Small intestine (tissue), 7 donors: ENCODE measurements at regions not wholly inside any gene's neighbourhood (a gene's known extent, or its start where the extent isn't known, plus 50 kb on each side); places are given as distances from the start of the nearest gene placed in this dataset.

ENCODE experiments used
- DNase-seq, 2 donors: peaks; one replicate each; pipeline versions ENCODE4 v3.0.0 to v3.0.0-alpha.2; 2013
- FAIRE-seq: peaks from 2 replicates; lab custom pipeline; 2012; peaks lifted over from hg19 to GRCh38; lab: Jason Lieb, UNC
- H3K27ac ChIP-seq, 3 donors: one replicate each; pipeline ENCODE4 v1.5.1; 2013; ENCODE audit warnings: low read length in 2 of 3, mild to moderate bottlenecking in 2 of 3, control low read depth in 1 of 3, inconsistent platforms in 1 of 3, low read depth in 1 of 3, moderate library complexity in 1 of 3
- H3K27me3 ChIP-seq, 3 donors: one replicate each; pipeline ENCODE4 v1.6.1; 2013; ENCODE audit warnings: low read length in 3 of 3, inconsistent platforms in 1 of 3; ENCODE audit not compliant: control insufficient read depth in 3 of 3, insufficient read depth in 3 of 3
- H3K36me3 ChIP-seq, 3 donors: one replicate each; pipeline ENCODE4 v1.6.1; 2013; ENCODE audit warnings: low read length in 3 of 3, inconsistent platforms in 1 of 3, low read depth in 1 of 3, mild to moderate bottlenecking in 1 of 3, moderate library complexity in 1 of 3; ENCODE audit not compliant: control insufficient read depth in 3 of 3, insufficient read depth in 2 of 3
- H3K4me1 ChIP-seq, 3 donors: one replicate each; pipeline ENCODE4 v1.6.1; 2013; ENCODE audit warnings: low read length in 2 of 3, inconsistent platforms in 1 of 3, low read depth in 1 of 3, mild to moderate bottlenecking in 1 of 3, moderate library complexity in 1 of 3; ENCODE audit not compliant: control insufficient read depth in 3 of 3, insufficient read depth in 2 of 3
- H3K4me3 ChIP-seq, 3 donors: one replicate each; pipeline ENCODE4 v1.5.1; 2013; ENCODE audit warnings: low read length in 3 of 3, control low read depth in 1 of 3, inconsistent platforms in 1 of 3, low read depth in 1 of 3, mild to moderate bottlenecking in 1 of 3, moderate library complexity in 1 of 3
- H3K9me3 ChIP-seq, 2 donors: one replicate each; pipeline ENCODE4 v1.6.1; 2013; ENCODE audit warnings: low read depth in 1 of 2, low read length in 1 of 2; ENCODE audit not compliant: control insufficient read depth in 2 of 2, insufficient read depth in 1 of 2
- WGBS, 3 donors: extraction: QIAGEN DNeasy Blood & Tissue Kit; methylation state at CpG; one replicate each; pipeline ENCODE4 v1.1.7; 2013; 5-methylcytosine and 5-hydroxymethylcytosine counted together
- donor health status: healthy with polysubstance abuse.
- donor health status: control.
- donor health status: control.
- donor health status: Bipolar disorder and iron deficiency.
- donor health status: healthy.

GRCh38 chr7:57343901-57344622 lies 105.9 kb upstream of the ZNF716 start:
- H3K27ac ChIP-seq, result no peak overlapping the region
- 69 to 74% (median 72%) methylated on average over 15 of the region's 15 CpGs for WGBS, 3 donors

GRCh38 chr7:57344957-57345356 lies 105.0 kb upstream of the ZNF716 start:
- Histone ChIP-seq H3K27ac (no peak overlapping the region), H3K4me3 (no peak overlapping the region), H3K9me3 (peaks cover 3 to 67% of the 10 kb centered on the region in 2 donors), H3K4me1 (no peaks in the 10 kb centered on the region), H3K27me3 (no peaks in the 10 kb centered on the region), H3K36me3 (no peaks in the 10 kb centered on the region)
- 76 to 81% (median 76%) methylated on average over 4 of the region's 4 CpGs for WGBS, 3 donors
- no peak for FAIRE-seq
- DNase-seq, result no peak

More at GRCh38 chr7:57343901-57344622, 105.9 kb upstream of the ZNF716 start:
- no peaks in the 10 kb centered on the region for H3K27me3 ChIP-seq
- no peak for DNase-seq
- FAIRE-seq, result no peak
- no peaks in the 10 kb centered on the region for H3K36me3 ChIP-seq
- H3K9me3 ChIP-seq, result peaks cover 3 to 65% of the 10 kb centered on the region in 2 donors
- H3K4me1 ChIP-seq, result no peaks in the 10 kb centered on the region
- no peak overlapping the region for H3K4me3 ChIP-seq

GRCh38 chr7:57348646-57349269 lies 101.2 kb upstream of the ZNF716 start:
- Histone ChIP-seq H3K27ac (no peak overlapping the region), H3K4me3 (no peak overlapping the region), H3K9me3 (peaks cover 3 to 73% of the 10 kb centered on the region in 2 donors), H3K27me3 (no peaks in the 10 kb centered on the region), H3K36me3 (no peaks in the 10 kb centered on the region), H3K4me1 (no peaks in the 10 kb centered on the region)
- FAIRE-seq (no peak), DNase-seq (no peak)
- 68 to 71% (median 69%) methylated on average over 7 of the region's 7 CpGs for WGBS, 3 donors

- Histone ChIP-seq H3K36me3 (no peaks in the 10 kb centered on the region), H3K4me3 (no peak overlapping the region), H3K4me1 (no peaks in the 10 kb centered on the region), H3K9me3 (peaks cover 1 to 54% of the 10 kb centered on the region in 2 donors), H3K27me3 (no peaks in the 10 kb centered on the region), H3K27ac (no peak overlapping the region)
- FAIRE-seq, result no peak
- WGBS, 3 donors, result 77 to 86% (median 83%) methylated on average over 3 of the region's 3 CpGs
- DNase-seq, result no peak
These were observed 95.8 kb upstream of the ZNF716 start for GRCh38 chr7:57354195-57354594.

- Histone ChIP-seq H3K4me1 (no peaks in the 10 kb centered on the region), H3K36me3 (no peaks in the 10 kb centered on the region), H3K9me3 (peaks cover 4 to 53% of the 10 kb centered on the region in 2 donors), H3K27me3 (no peaks in the 10 kb centered on the region), H3K27ac (no peak overlapping the region), H3K4me3 (no peak overlapping the region)
- WGBS, 3 donors, result 73 to 78% (median 74%) methylated on average over 12 of the region's 12 CpGs
- no peak for FAIRE-seq
- DNase-seq, result no peak
These were observed 95.2 kb upstream of the ZNF716 start for GRCh38 chr7:57354679-57355338.

GRCh38 chr7:57361406-57361805 lies 88.6 kb upstream of the ZNF716 start:
- Histone ChIP-seq H3K9me3 (peaks cover 4 to 45% of the 10 kb centered on the region in 2 donors), H3K4me3 (no peak overlapping the region), H3K4me1 (no peaks in the 10 kb centered on the region), H3K27me3 (no peaks in the 10 kb centered on the region), H3K27ac (no peak overlapping the region), H3K36me3 (no peaks in the 10 kb centered on the region)
- DNase-seq (no peak), FAIRE-seq (no peak)
- WGBS, 3 donors, result 86 to 91% (median 88%) methylated on average over 2 of the region's 2 CpGs

GRCh38 chr7:57362868-57363267 lies 87.1 kb upstream of the ZNF716 start:
- H3K27ac ChIP-seq, result no peak overlapping the region
- H3K9me3 ChIP-seq, result peaks cover 5 to 56% of the 10 kb centered on the region in 2 donors
- H3K36me3 ChIP-seq, result no peaks in the 10 kb centered on the region
- DNase-seq (no peak), FAIRE-seq (no peak)
- H3K27me3 ChIP-seq, result no peaks in the 10 kb centered on the region
- no peaks in the 10 kb centered on the region for H3K4me1 ChIP-seq
- 75 to 81% (median 79%) methylated on average over 5 of the region's 5 CpGs for WGBS, 3 donors
- H3K4me3 ChIP-seq, result no peak overlapping the region

- no peak for DNase-seq
- Histone ChIP-seq H3K9me3 (peaks cover 5 to 59% of the 10 kb centered on the region in 2 donors), H3K36me3 (no peaks in the 10 kb centered on the region), H3K27me3 (no peaks in the 10 kb centered on the region), H3K4me1 (no peaks in the 10 kb centered on the region), H3K4me3 (no peak overlapping the region), H3K27ac (no peak overlapping the region)
- FAIRE-seq, result no peak
- WGBS, 3 donors, result 74 to 81% (median 76%) methylated on average over 8 of the region's 8 CpGs
These were observed 86.7 kb upstream of the ZNF716 start for GRCh38 chr7:57363321-57363720.
